GM12891 (cell line): ENCODE measurements at regions not wholly inside any gene's neighbourhood (a gene's known extent, or its start where the extent isn't known, plus 50 kb on each side); places are given as distances from the start of the nearest gene placed in this dataset.

ENCODE experiments used
- PAX5 ChIP-seq: IDR thresholded peaks from 2 replicates; pipeline ENCODE4 v1.6.1; 2011; ENCODE audit warnings: low read length, moderate library complexity, mild to moderate bottlenecking; ENCODE audit not compliant: insufficient read depth, severe bottlenecking
- POLR2A ChIP-seq: IDR thresholded peaks from 2 replicates; pipeline ENCODE4 v1.6.1; 2011; ENCODE audit warnings: low read depth, low read length, control low read depth
- POLR2AphosphoS5 ChIP-seq: IDR thresholded peaks from 2 replicates; pipeline ENCODE4 v1.6.1; 2011; ENCODE audit warnings: low read depth, low read length, control low read depth
- POU2F2 ChIP-seq: IDR thresholded peaks from 2 replicates; pipeline ENCODE4 v1.6.1; 2011; ENCODE audit warnings: low read depth, mild to moderate bottlenecking, control low read depth, low read length, moderate library complexity
- SPI1 ChIP-seq: IDR thresholded peaks from 2 replicates; pipeline ENCODE4 v1.6.1; 2011; ENCODE audit warnings: low read depth, low read length, control low read depth
- TAF1 ChIP-seq: IDR thresholded peaks from 2 replicates; pipeline ENCODE4 v1.6.1; 2011; ENCODE audit warnings: low read depth, low read length, control low read depth

- no peak for TF ChIP-seq POLR2A
- TF ChIP-seq POLR2AphosphoS5: no peak
- TF ChIP-seq TAF1: no peak
- no peak for TF ChIP-seq POU2F2
- TF ChIP-seq SPI1: no peak
- no peak for TF ChIP-seq PAX5
These were observed 567.7 kb downstream of the TFAP2B start for GRCh38 chr6:51386347-51386836.
